ENCODE measurements at regions not wholly inside any gene's neighbourhood (a gene's known extent, or its start where the extent isn't known, plus 50 kb on each side); places are given as distances from the start of the nearest gene placed in this dataset.

DNA sequence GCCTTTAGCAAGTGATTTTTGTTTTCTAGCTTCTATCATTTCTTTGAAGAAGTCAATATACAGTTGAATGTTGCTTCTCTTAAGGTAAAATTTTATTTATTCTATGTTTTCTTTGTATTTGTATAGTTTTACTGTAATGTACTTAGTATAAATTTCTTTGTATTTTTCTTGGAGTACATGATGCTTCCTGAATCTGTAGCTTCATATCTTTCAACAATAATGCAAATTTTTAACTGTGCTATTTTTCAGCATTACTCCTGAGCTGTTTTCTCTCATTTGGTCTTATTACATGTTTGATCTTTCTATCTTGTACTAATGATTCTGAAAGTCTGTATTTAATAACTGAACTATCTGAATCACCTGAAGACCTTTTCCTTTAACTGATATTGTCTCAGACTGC, 253.9 kb upstream of the NXPH2 start (continued):
- TF ChIP-seq KLF16 (IDR thresholded peaks at IDR 0.05) (no peak), NR2C2 (CRISPR knock-in tag; IDR thresholded peaks at IDR 0.05) (no peak), NR2C2 (tag; IDR thresholded peaks at IDR 0.05) (no peak), RHOXF2B (CRISPR knock-in tag; conservative IDR thresholded peaks at IDR 0.05) (no peak), NFRKB (IDR thresholded peaks at IDR 0.05; ENCODE audit: low read depth) (no peak)
- TF ChIP-seq, protein P1, sequence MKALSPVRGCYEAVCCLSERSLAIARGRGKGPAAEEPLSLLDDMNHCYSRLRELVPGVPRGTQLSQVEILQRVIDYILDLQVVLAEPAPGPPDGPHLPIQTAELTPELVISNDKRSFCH (CRISPR knock-in tag; IDR thresholded peaks at IDR 0.05) = no peak
- TF ChIP-seq, protein P1 (tag; IDR thresholded peaks at IDR 0.05) = no peak

DNA sequence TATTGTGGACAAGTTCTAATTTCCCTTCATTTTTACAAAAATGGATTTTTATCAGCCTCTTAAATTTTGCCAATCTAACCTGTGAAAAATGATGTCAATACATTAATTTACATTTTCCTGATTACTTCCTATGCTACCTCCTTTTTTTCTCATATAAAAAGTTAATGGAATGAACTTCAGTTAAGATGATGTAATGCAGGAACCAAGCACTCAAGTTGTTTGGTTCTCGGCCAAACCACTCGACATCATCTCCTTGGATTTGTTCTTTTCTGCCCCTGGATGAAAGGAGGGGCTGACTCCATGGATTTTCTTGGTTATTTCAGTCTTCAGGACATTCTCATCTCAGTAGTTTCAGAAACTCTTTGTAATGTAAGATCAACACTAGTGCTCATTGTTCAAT, 253.1 kb upstream of the NXPH2 start:
- intact Hi-C loops (cut with micrococcal nuclease) (no loop called here), in situ Hi-C loops (cut with MboI) (no loop called here)
- no peak overlapping the region for H3K27ac ChIP-seq (ENCODE audit: extremely low read depth, low read depth, low read length)
- ATAC-seq (no peak), FAIRE-seq (no peak), DNase-seq (ENCODE audit: extremely low read depth in 1 of 4, low spot score in 3 of 4) (no peak)
- POLR2A ChIA-PET = no interaction called here
- H3K9me3 ChIP-seq (replicated peaks; ENCODE audit: control insufficient read depth, insufficient read depth, low read depth, low read length) = peaks cover 1% of the 10 kb centered on the region; the same call in 1 of the 2 replicates
- no peaks in the 10 kb centered on the region for H3K9me1 ChIP-seq (ENCODE audit: control insufficient read depth, insufficient read depth, low read length)
- H3K9ac ChIP-seq (ENCODE audit: insufficient read depth in 1 of 2, low read depth in 2 of 2, low read length in 2 of 2) = no peak overlapping the region
- no TSS peak for BruUV-seq (replicated peaks)
- no peak overlapping the region for H3K4me3 ChIP-seq
- no peaks in the 10 kb centered on the region for H3K36me3 ChIP-seq (ENCODE audit: control insufficient read depth, insufficient read depth, low read length)
- CTCF ChIA-PET (ENCODE audit: low intra/inter-chr PET ratio) = no interaction called here
- no peak overlapping the region for H3K4me2 ChIP-seq (ENCODE audit: insufficient read depth, low read length)
- 0% methylated on average over 2 of the region's 2 CpGs for WGBS (ENCODE audit: insufficient coverage, low coverage, missing lambda C conversion rate)
- H4K20me1 ChIP-seq (replicated peaks; ENCODE audit: control insufficient read depth, insufficient read depth, low read length) = no peaks in the 10 kb centered on the region
- no peaks in the 10 kb centered on the region for H3K4me1 ChIP-seq (replicated peaks in 1 of 2; ENCODE audit: control insufficient read depth in 2 of 2, insufficient read depth in 2 of 2, low read length in 2 of 2)
- no peaks in the 10 kb centered on the region for H3K27me3 ChIP-seq (ENCODE audit: control insufficient read depth in 2 of 2, insufficient read depth in 2 of 2, low read length in 2 of 2)
- H2AFZ ChIP-seq (ENCODE audit: low read depth, low read length) = no peak overlapping the region
- H3K79me2 ChIP-seq (ENCODE audit: control insufficient read depth, insufficient read depth, low read length) = no peaks in the 10 kb centered on the region
- no peak for TF ChIP-seq TRIM24 (IDR thresholded peaks at IDR 0.05)
- TF ChIP-seq SMAD2 (IDR thresholded peaks at IDR 0.05; ENCODE audit: low read depth, low read length) = no peak
- no peak for TF ChIP-seq LCOR (CRISPR knock-in tag; IDR thresholded peaks at IDR 0.05)
- TF ChIP-seq KAT8 (IDR thresholded peaks at IDR 0.05; ENCODE audit: low read depth) = no peak
- TF ChIP-seq, protein P2, sequence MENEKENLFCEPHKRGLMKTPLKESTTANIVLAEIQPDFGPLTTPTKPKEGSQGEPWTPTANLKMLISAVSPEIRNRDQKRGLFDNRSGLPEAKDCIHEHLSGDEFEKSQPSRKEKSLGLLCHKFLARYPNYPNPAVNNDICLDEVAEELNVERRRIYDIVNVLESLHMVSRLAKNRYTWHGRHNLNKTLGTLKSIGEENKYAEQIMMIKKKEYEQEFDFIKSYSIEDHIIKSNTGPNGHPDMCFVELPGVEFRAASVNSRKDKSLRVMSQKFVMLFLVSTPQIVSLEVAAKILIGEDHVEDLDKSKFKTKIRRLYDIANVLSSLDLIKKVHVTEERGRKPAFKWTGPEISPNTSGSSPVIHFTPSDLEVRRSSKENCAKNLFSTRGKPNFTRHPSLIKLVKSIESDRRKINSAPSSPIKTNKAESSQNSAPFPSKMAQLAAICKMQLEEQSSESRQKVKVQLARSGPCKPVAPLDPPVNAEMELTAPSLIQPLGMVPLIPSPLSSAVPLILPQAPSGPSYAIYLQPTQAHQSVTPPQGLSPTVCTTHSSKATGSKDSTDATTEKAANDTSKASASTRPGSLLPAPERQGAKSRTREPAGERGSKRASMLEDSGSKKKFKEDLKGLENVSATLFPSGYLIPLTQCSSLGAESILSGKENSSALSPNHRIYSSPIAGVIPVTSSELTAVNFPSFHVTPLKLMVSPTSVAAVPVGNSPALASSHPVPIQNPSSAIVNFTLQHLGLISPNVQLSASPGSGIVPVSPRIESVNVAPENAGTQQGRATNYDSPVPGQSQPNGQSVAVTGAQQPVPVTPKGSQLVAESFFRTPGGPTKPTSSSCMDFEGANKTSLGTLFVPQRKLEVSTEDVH (IDR thresholded peaks at IDR 0.05; ENCODE audit: low read depth, partially characterized antibody) = no peak
- TF ChIP-seq HDAC6 (IDR thresholded peaks at IDR 0.05; ENCODE audit: low read depth, low read length) = no peak
- TF ChIP-seq ZEB2 (IDR thresholded peaks at IDR 0.05) = no peak
- TF ChIP-seq CBX3 (IDR thresholded peaks at IDR 0.05; ENCODE audit: borderline replicate concordance in 1 of 2, low read length in 2 of 2) = no peak
- TF ChIP-seq RBM25 (IDR thresholded peaks at IDR 0.05; ENCODE audit: low read depth, low read length, severe bottlenecking) = no peak
- no peak for TF ChIP-seq POLR2AphosphoS2 (IDR thresholded peaks at IDR 0.05; ENCODE audit: low read length)
- no peak for TF ChIP-seq BRD9 (IDR thresholded peaks at IDR 0.05; ENCODE audit: low read depth, partially characterized antibody)
- TF ChIP-seq, protein P3, sequence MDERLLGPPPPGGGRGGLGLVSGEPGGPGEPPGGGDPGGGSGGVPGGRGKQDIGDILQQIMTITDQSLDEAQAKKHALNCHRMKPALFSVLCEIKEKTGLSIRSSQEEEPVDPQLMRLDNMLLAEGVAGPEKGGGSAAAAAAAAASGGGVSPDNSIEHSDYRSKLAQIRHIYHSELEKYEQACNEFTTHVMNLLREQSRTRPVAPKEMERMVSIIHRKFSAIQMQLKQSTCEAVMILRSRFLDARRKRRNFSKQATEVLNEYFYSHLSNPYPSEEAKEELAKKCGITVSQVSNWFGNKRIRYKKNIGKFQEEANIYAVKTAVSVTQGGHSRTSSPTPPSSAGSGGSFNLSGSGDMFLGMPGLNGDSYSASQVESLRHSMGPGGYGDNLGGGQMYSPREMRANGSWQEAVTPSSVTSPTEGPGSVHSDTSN (CRISPR knock-in tag; IDR thresholded peaks at IDR 0.05; ENCODE audit: low read depth) = no peak
- TF ChIP-seq, protein P3 (tag; conservative IDR thresholded peaks at IDR 0.05; ENCODE audit: low read depth) = no peak
- no peak for TF ChIP-seq C11orf30 (IDR thresholded peaks at IDR 0.05; ENCODE audit: low read depth)
